ENCODE measurements at regions not wholly inside any gene's neighbourhood (a gene's known extent, or its start where the extent isn't known, plus 50 kb on each side); places are given as distances from the start of the nearest gene placed in this dataset.
"Not testable (repeated sequence)": the region's sequence is repeated elsewhere in the genome, so short reads cannot be mapped to it uniquely, and the experiment has no call there.

DNA sequence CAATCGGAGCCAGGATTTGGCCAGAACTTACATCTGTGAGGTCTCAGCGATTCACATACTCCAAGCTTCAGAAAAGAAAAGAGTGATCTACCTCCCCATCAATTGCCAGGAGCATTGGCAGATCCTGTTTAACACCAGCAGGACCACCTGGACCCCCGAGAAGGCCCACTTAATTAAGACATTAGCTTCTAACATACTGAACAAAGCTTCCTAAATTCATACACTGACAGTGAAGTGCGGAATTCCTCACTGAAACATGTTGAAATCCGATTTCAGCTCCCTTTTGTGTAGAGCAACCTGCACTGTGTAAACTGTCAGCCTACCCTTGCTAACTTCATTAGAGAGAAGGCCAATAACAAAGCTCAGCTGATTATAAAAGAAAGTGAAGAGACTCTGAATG is 274.0 kb downstream of the NOVA1 start:
- in situ Hi-C loops (cut with HindIII; ENCODE audit: low pct_ligation_motif_present, low pct_unique_long_range_greater_than_20kb, low sequenced_read_pairs) = no loop called here
- DNase-seq = no peak

GRCh38 chr14:26320886-26321285 is 276.9 kb downstream of the NOVA1 start:
- in situ Hi-C loops (cut with HindIII; ENCODE audit: low pct_ligation_motif_present, low pct_unique_long_range_greater_than_20kb, low sequenced_read_pairs) = no loop called here
- no peak for DNase-seq

DNA sequence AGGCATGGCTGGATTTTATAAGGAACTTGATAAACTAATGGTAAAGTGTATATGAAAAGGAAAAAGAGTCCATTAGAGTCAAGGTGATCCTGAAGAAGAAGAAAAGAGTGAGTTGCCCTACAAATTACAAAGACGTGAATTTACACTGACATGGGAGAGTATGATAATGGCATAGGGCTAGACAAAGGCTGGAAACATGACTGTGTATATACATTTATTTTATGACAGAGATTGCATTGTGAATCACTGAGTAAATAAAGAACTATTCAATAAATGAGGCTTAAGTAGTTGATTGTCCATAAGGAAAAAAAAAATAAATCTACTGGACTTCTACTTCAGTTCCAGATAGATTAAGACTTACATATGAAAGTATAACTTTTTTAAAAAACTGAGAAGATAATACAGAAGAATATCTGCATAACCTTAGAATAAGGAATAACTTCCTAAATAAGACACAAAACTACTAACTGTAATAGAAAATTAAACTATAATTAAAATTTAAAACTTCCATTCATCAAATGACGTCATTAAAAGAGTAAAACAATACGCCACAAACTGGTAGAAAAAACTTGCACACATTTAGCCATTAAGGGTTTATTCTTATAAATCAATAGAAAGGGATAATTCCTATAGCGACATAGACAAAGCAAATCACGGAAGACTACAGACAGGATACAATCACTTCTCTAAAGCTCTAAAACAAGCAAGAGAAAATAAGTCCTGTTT is 278.5 kb downstream of the NOVA1 start:
- no peak for DNase-seq
- in situ Hi-C loops (cut with HindIII; ENCODE audit: low pct_ligation_motif_present, low pct_unique_long_range_greater_than_20kb, low sequenced_read_pairs) = no loop called here

GRCh38 chr14:26304056-26304455 is 293.8 kb downstream of the NOVA1 start:
- in situ Hi-C loops (cut with HindIII; ENCODE audit: low pct_ligation_motif_present, low pct_unique_long_range_greater_than_20kb, low sequenced_read_pairs) = no loop called here

GRCh38 chr14:26293909-26294308 is 303.9 kb downstream of the NOVA1 start:
- in situ Hi-C loops (cut with HindIII; ENCODE audit: low pct_ligation_motif_present, low pct_unique_long_range_greater_than_20kb, low sequenced_read_pairs) = no loop called here
- no peak for DNase-seq

More at GRCh38 chr14:26304056-26304455, 293.8 kb downstream of the NOVA1 start:
- DNase-seq = no peak

GRCh38 chr14:26289891-26290486 is 307.8 kb downstream of the NOVA1 start:
- DNase-seq = no peak
- in situ Hi-C loops (cut with HindIII; ENCODE audit: low pct_ligation_motif_present, low pct_unique_long_range_greater_than_20kb, low sequenced_read_pairs) = no loop called here

- in situ Hi-C loops (cut with HindIII; ENCODE audit: low pct_ligation_motif_present, low pct_unique_long_range_greater_than_20kb, low sequenced_read_pairs) = no loop called here
- no peak for DNase-seq
Measured at GRCh38 chr14:26286913-26287205, 311.0 kb downstream of the NOVA1 start.

- in situ Hi-C loops (cut with HindIII; ENCODE audit: low pct_ligation_motif_present, low pct_unique_long_range_greater_than_20kb, low sequenced_read_pairs) = no loop called here
- no peak for DNase-seq
Measured at GRCh38 chr14:26286081-26286912, 311.5 kb downstream of the NOVA1 start.

DNA sequence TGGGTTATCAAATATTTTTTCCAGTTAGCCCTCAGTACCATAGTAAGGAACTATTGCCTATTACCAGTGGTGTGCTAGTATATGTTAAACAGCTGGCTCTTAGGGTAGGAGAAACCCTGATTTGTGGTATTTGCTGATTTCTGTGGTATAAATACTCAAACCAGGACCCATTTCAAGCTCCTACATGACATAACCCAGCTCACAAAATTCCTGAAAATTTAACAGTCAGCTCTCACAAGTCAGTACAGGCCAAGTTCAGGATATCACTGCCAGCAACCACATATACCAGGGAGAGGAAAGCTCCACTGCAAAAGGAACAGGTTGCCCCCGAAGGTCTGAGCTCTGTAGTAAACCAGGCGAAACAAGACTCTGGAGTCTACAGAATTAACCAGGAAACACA is 315.3 kb downstream of the NOVA1 start:
- no peak for DNase-seq
- in situ Hi-C loops (cut with HindIII; ENCODE audit: low pct_ligation_motif_present, low pct_unique_long_range_greater_than_20kb, low sequenced_read_pairs) = no loop called here

GRCh38 chr14:26282011-26282410 is 315.8 kb downstream of the NOVA1 start:
- in situ Hi-C loops (cut with HindIII; ENCODE audit: low pct_ligation_motif_present, low pct_unique_long_range_greater_than_20kb, low sequenced_read_pairs); DNase-seq: not testable (repeated sequence)

- in situ Hi-C loops (cut with HindIII; ENCODE audit: low pct_ligation_motif_present, low pct_unique_long_range_greater_than_20kb, low sequenced_read_pairs) = no loop called here
- peak; percentile 33 for DNase-seq
Measured at GRCh38 chr14:26281280-26281998, 316.4 kb downstream of the NOVA1 start.

DNA sequence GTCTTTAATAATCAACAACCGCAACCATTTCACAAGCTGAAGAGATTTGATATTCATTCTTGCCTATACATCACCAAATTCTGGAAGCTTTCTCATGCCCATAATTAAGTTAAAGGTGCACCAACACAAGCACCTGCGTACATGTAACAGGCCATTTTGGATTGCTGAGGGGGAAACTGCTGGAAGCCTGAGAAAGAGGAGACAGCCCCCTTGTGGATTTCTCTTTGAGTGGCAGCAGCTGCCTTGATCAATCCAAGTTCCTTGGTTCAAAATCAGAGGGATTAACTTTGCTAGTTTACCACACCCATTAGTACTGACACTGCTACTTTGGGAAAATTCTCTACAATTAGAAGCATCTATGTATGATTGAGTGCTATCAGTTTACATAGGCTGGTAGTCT is 321.1 kb downstream of the NOVA1 start:
- DNase-seq = peak; percentile 31
- in situ Hi-C loops (cut with HindIII; ENCODE audit: low pct_ligation_motif_present, low pct_unique_long_range_greater_than_20kb, low sequenced_read_pairs) = no loop called here

GRCh38 chr14:26265170-26265685 is 332.6 kb downstream of the NOVA1 start:
- in situ Hi-C loops (cut with HindIII; ENCODE audit: low pct_ligation_motif_present, low pct_unique_long_range_greater_than_20kb, low sequenced_read_pairs) = no loop called here
- DNase-seq = no peak

GRCh38 chr14:26261368-26262122 is 336.3 kb downstream of the NOVA1 start:
- DNase-seq = no peak
- in situ Hi-C loops (cut with HindIII; ENCODE audit: low pct_ligation_motif_present, low pct_unique_long_range_greater_than_20kb, low sequenced_read_pairs) = no loop called here

DNA sequence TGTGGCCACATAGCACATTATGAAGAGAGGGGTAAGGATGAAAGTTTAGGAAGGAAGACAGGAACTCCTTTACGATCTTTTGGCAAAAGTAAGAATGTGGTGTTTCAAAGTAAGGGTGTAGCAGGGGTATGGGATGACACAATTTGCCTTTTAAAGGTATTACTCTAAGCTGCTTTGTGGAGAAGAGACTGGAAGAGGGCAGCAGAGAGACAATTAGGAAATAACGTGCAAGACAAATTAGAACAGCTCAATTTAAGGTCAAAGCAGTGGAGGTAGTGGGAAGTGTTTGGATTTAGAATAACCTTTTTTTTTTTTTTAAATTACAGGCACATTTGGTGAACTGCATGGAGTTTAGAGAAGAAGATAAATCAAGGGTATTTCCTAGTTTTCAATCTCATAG is 342.6 kb downstream of the NOVA1 start:
- peak; percentile 2 for DNase-seq
- in situ Hi-C loops (cut with HindIII; ENCODE audit: low pct_ligation_motif_present, low pct_unique_long_range_greater_than_20kb, low sequenced_read_pairs) = no loop called here

GRCh38 chr14:26252176-26252575 is 345.7 kb downstream of the NOVA1 start:
- no peak for DNase-seq
- in situ Hi-C loops (cut with HindIII; ENCODE audit: low pct_ligation_motif_present, low pct_unique_long_range_greater_than_20kb, low sequenced_read_pairs) = no loop called here

DNA sequence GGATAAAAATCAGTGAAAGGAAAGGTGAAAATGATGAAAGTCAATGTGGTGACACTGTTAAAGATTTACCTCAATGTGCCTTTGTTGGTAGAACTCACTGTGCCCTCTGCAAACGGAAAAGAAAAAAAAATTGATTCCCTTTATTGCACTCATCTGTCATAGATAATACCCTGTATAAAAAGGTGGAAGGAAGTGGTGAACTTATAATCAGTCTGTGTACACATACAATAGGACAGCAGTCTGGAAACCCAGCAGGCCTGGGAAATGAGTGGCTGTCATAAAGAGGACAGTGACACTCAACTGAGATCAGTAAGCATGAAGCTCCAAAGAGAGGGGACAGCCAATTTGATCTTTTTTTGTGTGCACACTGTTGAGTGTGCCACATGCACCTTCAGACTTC is 364.7 kb downstream of the NOVA1 start:
- in situ Hi-C loops (cut with HindIII; ENCODE audit: low pct_ligation_motif_present, low pct_unique_long_range_greater_than_20kb, low sequenced_read_pairs) = no loop called here
- no peak for DNase-seq

DNA sequence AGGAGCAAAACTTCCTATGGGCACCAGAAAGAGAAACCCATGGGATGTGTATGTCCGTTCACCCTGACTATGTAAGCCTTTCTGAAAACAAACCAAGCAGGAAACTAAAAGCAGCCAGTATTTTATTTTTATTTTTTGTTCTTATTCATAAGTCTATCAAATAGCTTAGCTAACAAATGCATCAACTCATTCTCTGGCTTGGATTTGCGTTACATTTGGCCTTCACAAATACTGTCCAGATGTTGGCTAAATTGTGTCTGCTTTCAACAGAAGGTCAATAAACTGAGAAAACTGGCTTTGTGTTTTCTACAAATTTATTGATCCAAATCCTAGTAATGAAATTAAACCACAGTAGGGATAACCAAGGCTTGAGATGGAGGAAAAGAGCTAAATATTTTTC is 379.0 kb downstream of the NOVA1 start:
- DNase-seq = no peak
- in situ Hi-C loops (cut with HindIII; ENCODE audit: low pct_ligation_motif_present, low pct_unique_long_range_greater_than_20kb, low sequenced_read_pairs) = no loop called here
